Transverse colon (tissue), 4 donors: ENCODE measurements at regions not wholly inside any gene's neighbourhood (a gene's known extent, or its start where the extent isn't known, plus 50 kb on each side); places are given as distances from the start of the nearest gene placed in this dataset.

ENCODE experiments used
- DNase-seq: peaks from one replicate; pipeline ENCODE4 v3.0.0-alpha.2; 2019
- H3K27ac ChIP-seq, 4 donors: fragments of 200-600 bp; sonication (generic); 2 replicates each; pipeline ENCODE4 v1.5.1; 2016 to 2018; ENCODE audit warnings: inconsistent platforms in 4 of 4
- H3K27me3 ChIP-seq: fragments of 200-600 bp; sonication (generic); 2 replicates; pipeline ENCODE4 v1.5.1; 2017; ENCODE audit warnings: inconsistent platforms
- H3K36me3 ChIP-seq, 4 donors: fragments of 200-600 bp; sonication (generic); 2 replicates each; pipeline ENCODE4 v1.5.1; 2017 to 2019; ENCODE audit warnings: inconsistent platforms in 4 of 4
- H3K4me1 ChIP-seq, 4 donors: fragments of 200-600 bp; sonication (generic); 2 replicates each; pipeline ENCODE4 v1.5.1; 2017 to 2020; ENCODE audit warnings: inconsistent platforms in 4 of 4
- H3K4me3 ChIP-seq, 4 donors: fragments of 200-600 bp; sonication (generic); 1 replicate in 1 of 4; 2 replicates in 3 of 4; pipeline versions ENCODE4 v1.5.1 to v1.6.1; 2017 to 2019; ENCODE audit warnings: inconsistent platforms in 4 of 4
- H3K9me3 ChIP-seq, 2 donors: fragments of 200-600 bp; sonication (generic); 2 replicates each; pipeline ENCODE4 v1.5.1; 2017 to 2019; ENCODE audit warnings: inconsistent platforms in 2 of 2
- EP300 ChIP-seq: sonication (generic); formaldehyde crosslinking; IDR thresholded peaks from one replicate; pipeline ENCODE4 v1.6.1; 2017; ENCODE audit warnings: antibody characterized with exemption, low read depth
- POLR2A ChIP-seq: fragments of 450-650 bp; IDR thresholded peaks from one replicate; pipeline ENCODE4 v1.6.1; 2016; ENCODE audit warnings: antibody characterized with exemption, mild to moderate bottlenecking, moderate library complexity
- POLR2AphosphoS5 ChIP-seq, 3 donors: sonication (generic); formaldehyde crosslinking; IDR thresholded peaks; one replicate each; pipeline ENCODE4 v1.6.1; 2016; ENCODE audit warnings: antibody characterized with exemption in 3 of 3
- WGBS, 2 donors: methylation state at CpG; one replicate each; pipeline ENCODE4 v1.1.5; 2018; ENCODE audit warnings: low coverage in 1 of 2; 5-methylcytosine and 5-hydroxymethylcytosine counted together
- in situ Hi-C, 4 donors: fragments of 200-750 bp; cut with MboI; loops; one replicate each; pipeline versions ENCODE4 v1.15.0 to v1.15.1; 2017; ENCODE audit warnings: low sequenced_read_pairs in 3 of 4, low pct_ligation_motif_present in 1 of 4, low pct_unique_long_range_greater_than_20kb in 1 of 4
- intact Hi-C: fragments of 100-400 bp; cut with DNase I; formaldehyde crosslinking; loops from one replicate; pipeline ENCODE4 v1.15.1; 2023; ENCODE audit warnings: low total_unique reads
- TF ChIP-seq, protein P1 (sequence below), 5 experiments: fragments of 200-600 bp in 3 of 5; fragments of 450-650 bp in 2 of 5; sonication (generic) in 3 of 5; IDR thresholded peaks; 1 replicate in 2 of 5; 2 replicates in 3 of 5; pipeline ENCODE4 v1.5.1; 2016 to 2017; ENCODE audit warnings: antibody characterized with exemption in 5 of 5, inconsistent platforms in 3 of 5, mild to moderate bottlenecking in 2 of 5, moderate library complexity in 1 of 5

GRCh38 chr7:18162657-18163056 lies 135.0 kb upstream of the PRPS1L1 start:
- in situ Hi-C loops: no loop called here
- H3K27me3 ChIP-seq: no peaks in the 10 kb centered on the region
- intact Hi-C loops: no loop called here
- H3K36me3 ChIP-seq: no peaks in the 10 kb centered on the region
- WGBS, 2 donors: 38 to 40% methylated on average over 1 of the region's 1 CpG
- no peak for DNase-seq
- TF ChIP-seq POLR2AphosphoS5 (IDR thresholded peaks at IDR 0.05): no peak
- H3K9me3 ChIP-seq: no peaks in the 10 kb centered on the region
- H3K4me1 ChIP-seq: no peaks in the 10 kb centered on the region
- no peak overlapping the region for H3K4me3 ChIP-seq
- H3K27ac ChIP-seq: no peak overlapping the region

- in situ Hi-C loops: no loop called here
- intact Hi-C loops: no loop called here
- no peaks in the 10 kb centered on the region for H3K36me3 ChIP-seq
- DNase-seq: no peak
- H3K27ac ChIP-seq: no peak overlapping the region
- no peak overlapping the region for H3K4me3 ChIP-seq
- 81 to 88% methylated on average over 2 to 3 of the region's 3 CpGs for WGBS, 2 donors
- no peaks in the 10 kb centered on the region for H3K4me1 ChIP-seq
- no peaks in the 10 kb centered on the region for H3K27me3 ChIP-seq
- no peaks in the 10 kb centered on the region for H3K9me3 ChIP-seq
- TF ChIP-seq POLR2A (no peak), EP300 (no peak), POLR2AphosphoS5 (IDR thresholded peaks at IDR 0.05) (no peak)
- TF ChIP-seq, protein P1, sequence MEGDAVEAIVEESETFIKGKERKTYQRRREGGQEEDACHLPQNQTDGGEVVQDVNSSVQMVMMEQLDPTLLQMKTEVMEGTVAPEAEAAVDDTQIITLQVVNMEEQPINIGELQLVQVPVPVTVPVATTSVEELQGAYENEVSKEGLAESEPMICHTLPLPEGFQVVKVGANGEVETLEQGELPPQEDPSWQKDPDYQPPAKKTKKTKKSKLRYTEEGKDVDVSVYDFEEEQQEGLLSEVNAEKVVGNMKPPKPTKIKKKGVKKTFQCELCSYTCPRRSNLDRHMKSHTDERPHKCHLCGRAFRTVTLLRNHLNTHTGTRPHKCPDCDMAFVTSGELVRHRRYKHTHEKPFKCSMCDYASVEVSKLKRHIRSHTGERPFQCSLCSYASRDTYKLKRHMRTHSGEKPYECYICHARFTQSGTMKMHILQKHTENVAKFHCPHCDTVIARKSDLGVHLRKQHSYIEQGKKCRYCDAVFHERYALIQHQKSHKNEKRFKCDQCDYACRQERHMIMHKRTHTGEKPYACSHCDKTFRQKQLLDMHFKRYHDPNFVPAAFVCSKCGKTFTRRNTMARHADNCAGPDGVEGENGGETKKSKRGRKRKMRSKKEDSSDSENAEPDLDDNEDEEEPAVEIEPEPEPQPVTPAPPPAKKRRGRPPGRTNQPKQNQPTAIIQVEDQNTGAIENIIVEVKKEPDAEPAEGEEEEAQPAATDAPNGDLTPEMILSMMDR (IDR thresholded peaks at IDR 0.05): no peak
These were observed 135.4 kb upstream of the PRPS1L1 start for GRCh38 chr7:18163091-18163490.

- H3K4me1 ChIP-seq: no peaks in the 10 kb centered on the region
These were observed 137.5 kb upstream of the PRPS1L1 start for GRCh38 chr7:18165166-18165565.

GRCh38 chr7:18166002-18166401 lies 138.4 kb upstream of the PRPS1L1 start:
- Histone ChIP-seq H3K27me3 (no peaks in the 10 kb centered on the region), H3K36me3 (no peaks in the 10 kb centered on the region), H3K4me3 (no peak overlapping the region), H3K4me1 (no peaks in the 10 kb centered on the region), H3K9me3 (no peaks in the 10 kb centered on the region), H3K27ac (no peak overlapping the region)
- intact Hi-C loops (no loop called here), in situ Hi-C loops (no loop called here)
- WGBS, 2 donors: 86 to 100% methylated on average over 3 of the region's 3 CpGs
- TF ChIP-seq POLR2A (no peak), EP300 (no peak), POLR2AphosphoS5 (IDR thresholded peaks at IDR 0.05) (no peak)
- DNase-seq: no peak

More at GRCh38 chr7:18165166-18165565, 137.5 kb upstream of the PRPS1L1 start:
- no peak overlapping the region for H3K4me3 ChIP-seq
- intact Hi-C loops: no loop called here
- H3K27ac ChIP-seq: no peak overlapping the region
- H3K9me3 ChIP-seq: no peaks in the 10 kb centered on the region
- H3K36me3 ChIP-seq: no peaks in the 10 kb centered on the region
- WGBS, 2 donors: 33 to 42% methylated on average over 1 of the region's 1 CpG
- H3K27me3 ChIP-seq: no peaks in the 10 kb centered on the region
- no peak for DNase-seq
- no peak for TF ChIP-seq POLR2AphosphoS5 (IDR thresholded peaks at IDR 0.05)
- no peak for TF ChIP-seq POLR2A
- TF ChIP-seq, protein P1 (IDR thresholded peaks at IDR 0.05): no peak
- TF ChIP-seq EP300: no peak
- in situ Hi-C loops: no loop called here

GRCh38 chr7:18167815-18168214 lies 140.2 kb upstream of the PRPS1L1 start:
- H3K36me3 ChIP-seq: no peaks in the 10 kb centered on the region
- TF ChIP-seq, protein P1 (IDR thresholded peaks at IDR 0.05): no peak
- TF ChIP-seq POLR2AphosphoS5 (IDR thresholded peaks at IDR 0.05) (no peak), EP300 (no peak), POLR2A (no peak)
- DNase-seq: no peak
- WGBS, 2 donors: 89 to 100% methylated on average over 1 of the region's 1 CpG
- no peaks in the 10 kb centered on the region for H3K9me3 ChIP-seq
- no peaks in the 10 kb centered on the region for H3K4me1 ChIP-seq
- H3K27me3 ChIP-seq: no peaks in the 10 kb centered on the region
- H3K27ac ChIP-seq: no peak overlapping the region
- H3K4me3 ChIP-seq: no peak overlapping the region
- in situ Hi-C loops (no loop called here), intact Hi-C loops (no loop called here)
